A549 (cell line): ENCODE measurements at regions not wholly inside any gene's neighbourhood (a gene's known extent, or its start where the extent isn't known, plus 50 kb on each side); places are given as distances from the start of the nearest gene placed in this dataset.

Experiments used
- ATAC-seq, 2 experiments: fragments of 200-7000 bp in 1 of 2; fragments of >200 bp in 1 of 2; cut with Nextera tagmentation in 1 of 2; cut with Tn5 transposase in 1 of 2; 3 replicates each; pipeline versions ENCODE4 v1.8.0 to v1.9.1; 2018 to 2020; ENCODE audit warnings: mild to moderate bottlenecking in 1 of 2, moderate library complexity in 1 of 2
- CTCF ChIA-PET: fragments of 300-600 bp; sonication (Branson Sonifier 250); formaldehyde crosslinking; extraction: SDS; loops from one replicate; lab custom pipeline; 2021; ENCODE audit warnings: antibody characterized with exemption, inconsistent platforms; lab: Yijun Ruan, JAX
- POLR2A ChIA-PET: fragments of 350-600 bp; formaldehyde crosslinking; extraction: SDS; loops from one replicate; lab custom pipeline; 2021; ENCODE audit warnings: antibody characterized with exemption, inconsistent platforms; lab: Yijun Ruan, JAX
- DNase-seq, 2 experiments: peaks; one replicate each; pipeline versions ENCODE4 v3.0.0 to v3.0.0-alpha.2; 2011 to 2016; ENCODE audit warnings: low read depth in 1 of 2, low spot score in 1 of 2
- FAIRE-seq: peaks from 2 replicates; lab custom pipeline; 2011; peaks lifted over from hg19 to GRCh38; lab: Jason Lieb, UNC
- H3K27ac ChIP-seq, 2 experiments: fragments of >200 bp; sonication (Bioruptor Twin); formaldehyde crosslinking; 3 replicates each; pipeline ENCODE4 v1.5.1; 2016 to 2017
- H3K4me1 ChIP-seq: fragments of >200 bp; sonication (Bioruptor Twin); formaldehyde crosslinking; 3 replicates; pipeline ENCODE4 v1.6.1; 2016
- H3K4me2 ChIP-seq: fragments of >200 bp; sonication (Bioruptor Twin); formaldehyde crosslinking; 3 replicates; pipeline ENCODE4 v1.6.1; 2016
- H3K4me3 ChIP-seq: fragments of >200 bp; sonication (Bioruptor Twin); formaldehyde crosslinking; 3 replicates; pipeline ENCODE4 v1.5.1; 2016
- H3K9me3 ChIP-seq: fragments of >200 bp; sonication (Bioruptor Twin); formaldehyde crosslinking; 3 replicates; pipeline ENCODE4 v1.6.1; 2016
- BCL3 ChIP-seq: fragments of >200 bp; sonication (Bioruptor Twin); formaldehyde crosslinking; IDR thresholded peaks from 3 replicates; pipeline ENCODE4 v1.6.1; 2016
- CBX2 ChIP-seq: fragments of 200-600 bp; sonication (generic); IDR thresholded peaks from 2 replicates; pipeline ENCODE4 v1.6.1; 2016; ENCODE audit warnings: low read depth, mild to moderate bottlenecking, borderline replicate concordance
- CBX8 ChIP-seq: fragments of 200-600 bp; sonication (generic); IDR thresholded peaks from 2 replicates; pipeline ENCODE4 v1.6.1; 2016
- CHD2 ChIP-seq: fragments of 150-350 bp; IDR thresholded peaks from 2 replicates; pipeline ENCODE4 v1.6.1; 2014; ENCODE audit warnings: low read length; ENCODE audit not compliant: partially characterized antibody
- CHD4 ChIP-seq: fragments of 200-600 bp; sonication (generic); IDR thresholded peaks from 2 replicates; pipeline ENCODE4 v1.6.1; 2016; ENCODE audit warnings: antibody characterized with exemption, mild to moderate bottlenecking, borderline replicate concordance
- CTCF ChIP-seq: fragments of >200 bp; sonication (Bioruptor Twin); formaldehyde crosslinking; IDR thresholded peaks from 3 replicates; pipeline ENCODE4 v1.5.1; 2016
- E2F6 ChIP-seq: IDR thresholded peaks from 2 replicates; pipeline ENCODE4 v1.6.1; 2012; ENCODE audit warnings: low read depth, borderline replicate concordance
- EHF ChIP-seq: fragments of 250-450 bp; sonication (Bioruptor Pico); IDR thresholded peaks from 2 replicates; pipeline ENCODE4 v1.5.0; 2020; ENCODE audit warnings: mild to moderate bottlenecking
- EHMT2 ChIP-seq: fragments of 200-600 bp; sonication (generic); IDR thresholded peaks from 2 replicates; pipeline ENCODE4 v1.6.1; 2016; ENCODE audit warnings: antibody characterized with exemption, low read depth, mild to moderate bottlenecking, moderate library complexity
- ELK1 ChIP-seq: fragments of 150-350 bp; IDR thresholded peaks from 2 replicates; pipeline ENCODE4 v1.6.1; 2014; ENCODE audit warnings: low read depth, mild to moderate bottlenecking, low read length
- EP300 ChIP-seq, 2 experiments: fragments of >200 bp; sonication (Bioruptor Twin); formaldehyde crosslinking; IDR thresholded peaks; 2 replicates in 1 of 2; 3 replicates in 1 of 2; pipeline ENCODE4 v1.6.1; 2016 to 2017
- FOSB ChIP-seq: fragments of 250-450 bp; sonication (Bioruptor Pico); IDR thresholded peaks from 2 replicates; pipeline ENCODE4 v1.5.0; 2020; ENCODE audit warnings: mild to moderate bottlenecking, moderate library complexity
- FOSL2 ChIP-seq, 2 experiments: fragments of 450-650 bp in 1 of 2; fragments of >200 bp in 1 of 2; sonication (Bioruptor Twin) in 1 of 2; formaldehyde crosslinking; IDR thresholded peaks; 2 replicates each; pipeline versions ENCODE4 v1.5.0 to v1.6.1; 2016 to 2020; ENCODE audit warnings: mild to moderate bottlenecking in 1 of 2, moderate library complexity in 1 of 2
- GATA3 ChIP-seq: IDR thresholded peaks from 2 replicates; pipeline ENCODE4 v1.6.1; 2012; ENCODE audit warnings: borderline replicate concordance
- HES2 ChIP-seq: fragments of >200 bp; sonication (Bioruptor Twin); formaldehyde crosslinking; IDR thresholded peaks from 2 replicates; pipeline ENCODE4 v1.6.1; 2016
- HEYL ChIP-seq: fragments of 250-450 bp; sonication (Bioruptor Pico); IDR thresholded peaks from 2 replicates; pipeline ENCODE4 v1.8.0; 2021; ENCODE audit warnings: mild to moderate bottlenecking, moderate library complexity
- HOXB5 ChIP-seq: fragments of 250-450 bp; sonication (Bioruptor Pico); IDR thresholded peaks from 2 replicates; pipeline ENCODE4 v1.5.0; 2020; ENCODE audit warnings: mild to moderate bottlenecking, moderate library complexity
- JUN ChIP-seq, 2 experiments: fragments of >200 bp; sonication (Bioruptor Twin); formaldehyde crosslinking; IDR thresholded peaks; 2 replicates in 1 of 2; 3 replicates in 1 of 2; pipeline ENCODE4 v1.6.1; 2016 to 2017
- KDM1A ChIP-seq: fragments of 200-600 bp; sonication (generic); IDR thresholded peaks from 2 replicates; pipeline ENCODE4 v1.6.1; 2016; ENCODE audit warnings: low read depth, mild to moderate bottlenecking
- MAFK ChIP-seq: fragments of 450-650 bp; IDR thresholded peaks from 2 replicates; pipeline ENCODE4 v1.6.1; 2014; ENCODE audit not compliant: partially characterized antibody
- MAX ChIP-seq: IDR thresholded peaks from 2 replicates; pipeline ENCODE4 v1.6.1; 2012
- PHF8 ChIP-seq: fragments of 200-600 bp; sonication (generic); IDR thresholded peaks from 2 replicates; pipeline ENCODE4 v1.6.1; 2016; ENCODE audit warnings: low read depth, mild to moderate bottlenecking, antibody characterized with exemption, moderate library complexity, borderline replicate concordance
- REST ChIP-seq: fragments of 200-600 bp; sonication (generic); IDR thresholded peaks from 2 replicates; pipeline ENCODE4 v1.6.1; 2016; ENCODE audit warnings: antibody characterized with exemption, mild to moderate bottlenecking, moderate library complexity
- RFX5 ChIP-seq: fragments of 450-650 bp; IDR thresholded peaks from 2 replicates; pipeline ENCODE4 v1.7.1; 2014; ENCODE audit warnings: antibody characterized with exemption, mild to moderate bottlenecking, moderate library complexity
- RNF2 ChIP-seq: fragments of 200-600 bp; sonication (generic); IDR thresholded peaks from 2 replicates; pipeline ENCODE4 v1.6.1; 2016; ENCODE audit warnings: low read depth, mild to moderate bottlenecking, antibody characterized with exemption, moderate library complexity, borderline replicate concordance
- SMC3 ChIP-seq: fragments of >200 bp; sonication (Bioruptor Twin); formaldehyde crosslinking; IDR thresholded peaks from 3 replicates; pipeline ENCODE4 v1.6.1; 2018; ENCODE audit warnings: inconsistent platforms
- SREBF2 ChIP-seq: fragments of 450-650 bp; IDR thresholded peaks from 2 replicates; pipeline ENCODE4 v1.6.1; 2014; ENCODE audit warnings: mild to moderate bottlenecking, moderate library complexity
- TP53 ChIP-seq: fragments of 250-450 bp; sonication (Bioruptor Pico); IDR thresholded peaks from 2 replicates; pipeline ENCODE4 v1.5.0; 2021; ENCODE audit warnings: mild to moderate bottlenecking, moderate library complexity
- ZFP36 ChIP-seq: fragments of 450-650 bp; IDR thresholded peaks from 2 replicates; pipeline ENCODE4 v1.6.1; 2014; ENCODE audit warnings: borderline replicate concordance; ENCODE audit not compliant: partially characterized antibody
- ZNF302 ChIP-seq: fragments of 250-450 bp; sonication (Bioruptor Pico); IDR thresholded peaks from 2 replicates; pipeline ENCODE4 v1.9.0; 2021; ENCODE audit warnings: inconsistent platforms, mild to moderate bottlenecking, moderate library complexity
- WGBS: methylation state at CpG from one replicate; pipeline ENCODE4 v1.1.6; 2017; ENCODE audit errors: missing lambda C conversion rate; 5-methylcytosine and 5-hydroxymethylcytosine counted together

GRCh38 chr5:66475731-66476130 is 120.5 kb upstream of the MAST4 start (continued):
- TF ChIP-seq CTCF (no peak), CBX8 (no peak)

- CTCF ChIA-PET, result interaction anchor here (0.8 kb wide), 1 partner anchor 16 kb away, joined by 4 read pairs; no protein-coding TSS in a partner anchor
- POLR2A ChIA-PET, result no interaction called here
- no peaks in the 10 kb centered on the region for H3K4me1 ChIP-seq
- no peak for DNase-seq
- TF ChIP-seq HES2, result no peak
- TF ChIP-seq HOXB5, result no peak
- TF ChIP-seq SMC3, result no peak
- no peak for TF ChIP-seq KDM1A
- no peak for TF ChIP-seq E2F6
- no peak for TF ChIP-seq EP300 (IDR thresholded peaks at IDR 0.05)
- no peak for TF ChIP-seq FOSB (CRISPR knock-in tag)
- TF ChIP-seq ZFP36, result no peak
- TF ChIP-seq CHD4, result no peak
- TF ChIP-seq CBX8, result no peak
- TF ChIP-seq SREBF2, result no peak
- TF ChIP-seq CBX2, result no peak
- no peak for TF ChIP-seq ELK1
- TF ChIP-seq CHD2, result no peak
- no peak for TF ChIP-seq TP53 (CRISPR knock-in tag)
- no peak for TF ChIP-seq PHF8
- TF ChIP-seq MAFK, result no peak
- TF ChIP-seq HEYL (CRISPR knock-in tag), result no peak
- TF ChIP-seq FOSL2 (IDR thresholded peaks at IDR 0.05), result no peak
- TF ChIP-seq FOSL2 (CRISPR knock-in tag; IDR thresholded peaks at IDR 0.05), result no peak
- TF ChIP-seq MAX, result no peak
- H3K27ac ChIP-seq, result no peak overlapping the region
- no peak for FAIRE-seq
- no peak overlapping the region for H3K4me2 ChIP-seq
- peaks cover 4% of the 10 kb centered on the region; the same call in 1 of the 3 replicates for H3K9me3 ChIP-seq
- WGBS, result 56% methylated on average over 2 of the region's 2 CpGs
- ATAC-seq, result no peak
- H3K4me3 ChIP-seq, result no peak overlapping the region
These were observed 118.6 kb upstream of the MAST4 start for GRCh38 chr5:66477596-66477995.

GRCh38 chr5:66494437-66494836 is 101.8 kb upstream of the MAST4 start:
- Histone ChIP-seq H3K4me3 (no peak overlapping the region), H3K9me3 (no peaks in the 10 kb centered on the region), H3K4me2 (no peak overlapping the region), H3K27ac (no peak overlapping the region), H3K4me1 (no peaks in the 10 kb centered on the region)
- ChIA-PET POLR2A (no interaction called here), CTCF (no interaction called here)
- WGBS, result 33% methylated on average over 5 of the region's 5 CpGs
- FAIRE-seq, result no peak
- no peak for DNase-seq
- ATAC-seq, result no peak
- TF ChIP-seq EHMT2, result no peak
- TF ChIP-seq ZNF302 (CRISPR knock-in tag), result no peak
- TF ChIP-seq EHF (CRISPR knock-in tag), result no peak
- no peak for TF ChIP-seq JUN (IDR thresholded peaks at IDR 0.05)
- no peak for TF ChIP-seq SREBF2
- no peak for TF ChIP-seq GATA3
- no peak for TF ChIP-seq REST
- TF ChIP-seq RNF2, result no peak
- no peak for TF ChIP-seq BCL3
- no peak for TF ChIP-seq RFX5
